ENCODE measurements at regions not wholly inside any gene's neighbourhood (a gene's known extent, or its start where the extent isn't known, plus 50 kb on each side); places are given as distances from the start of the nearest gene placed in this dataset.

- Histone ChIP-seq H4K20me1 (ENCODE audit: insufficient read depth) (no peaks in the 10 kb centered on the region), H2AFZ (ENCODE audit: low read depth, low read length, poor library complexity, severe bottlenecking) (no peak overlapping the region), H3K4me1 (ENCODE audit: control insufficient read depth in 1 of 2, insufficient read depth in 2 of 2, low read length in 2 of 2) (no peaks in the 10 kb centered on the region), H3K9me2 (ENCODE audit: insufficient read depth) (no peaks in the 10 kb centered on the region), H3K4me2 (ENCODE audit: low read length) (no peak overlapping the region), H3K27me3 (ENCODE audit: insufficient read depth, low read length) (0 out of 2 replicates have a peak, but pooled peaks cover 9% of the 10 kb centered on the region), H3K9ac (ENCODE audit: low read length) (no peak overlapping the region), H3K79me2 (ENCODE audit: insufficient read depth, low read length) (no peaks in the 10 kb centered on the region), H3K4me3 (replicated peaks in 1 of 2; ENCODE audit: low read depth in 1 of 2, low read length in 2 of 2) (no peak overlapping the region), H3K36me3 (ENCODE audit: control insufficient read depth in 1 of 2, insufficient read depth in 2 of 2, low read length in 2 of 2) (no peaks in the 10 kb centered on the region), H3K27ac (ENCODE audit: low read depth, low read length) (no peak overlapping the region), H3K9me3 (ENCODE audit: control insufficient read depth in 1 of 2, insufficient read depth in 1 of 2, low read depth in 1 of 2, low read length in 2 of 2) (no peaks in the 10 kb centered on the region)
- CTCF ChIA-PET, result no interaction called here
- intact Hi-C loops (cut with micrococcal nuclease), result no loop called here
- TF ChIP-seq ELF1 (IDR thresholded peaks at IDR 0.05; ENCODE audit: borderline replicate concordance, low read depth) (no peak), CBX3 (IDR thresholded peaks at IDR 0.05; ENCODE audit: low read depth) (no peak), FOSL1 (IDR thresholded peaks at IDR 0.05; ENCODE audit: low read depth) (no peak), ATF3 (IDR thresholded peaks at IDR 0.05) (no peak), RAD21 (IDR thresholded peaks at IDR 0.05; ENCODE audit: low read depth) (no peak), JUND (IDR thresholded peaks at IDR 0.05) (no peak), TCF7L2 (IDR thresholded peaks at IDR 0.05; ENCODE audit: borderline replicate concordance, extremely low read depth, insufficient read depth, insufficient read length) (no peak), ZBTB33 (IDR thresholded peaks at IDR 0.05; ENCODE audit: extremely low read depth, insufficient replicate concordance, low read length) (no peak), EGR1 (IDR thresholded peaks at IDR 0.05; ENCODE audit: low read depth) (no peak), SIN3A (IDR thresholded peaks at IDR 0.05; ENCODE audit: low read depth) (no peak), POLR2A (IDR thresholded peaks at IDR 0.05; ENCODE audit: borderline replicate concordance, extremely low read depth, insufficient read depth, insufficient read length) (no peak)
- no peak for DNase-seq (ENCODE audit: low read depth, low spot score)
- BruUV-seq (replicated peaks), result no TSS peak
- POLR2A ChIA-PET, result no interaction called here
- RAD21 ChIA-PET (ENCODE audit: low non-redundant PET in 1 of 2, low total read pairs in 2 of 2, uncharacterized antibody in 2 of 2, unreplicated experiment in 2 of 2), result no interaction called here
- ATAC-seq, result no peak
These were observed 76.4 kb upstream of the WWC2 start for GRCh38 chr4:183022617-183023016.
